BE2C (cell line): ENCODE measurements at regions not wholly inside any gene's neighbourhood (a gene's known extent, or its start where the extent isn't known, plus 50 kb on each side); places are given as distances from the start of the nearest gene placed in this dataset.

Experiments
- DNase-seq: peaks from one replicate; pipeline ENCODE4 v3.0.0-alpha.2; 2020
- H3K27me3 ChIP-seq: fragments of 250-450 bp; sonication (Bioruptor Pico); 2 replicates; pipeline ENCODE4 v1.5.1; 2020; ENCODE audit warnings: mild to moderate bottlenecking
- H3K36me3 ChIP-seq: fragments of 250-450 bp; sonication (Bioruptor Pico); 2 replicates; pipeline ENCODE4 v1.5.1; 2020; ENCODE audit warnings: mild to moderate bottlenecking
- H3K4me1 ChIP-seq: fragments of 250-450 bp; sonication (Bioruptor Pico); 2 replicates; pipeline ENCODE4 v1.5.1; 2020
- H3K4me3 ChIP-seq: 2 replicates; pipeline ENCODE4 v1.5.1; 2011; ENCODE audit warnings: low read depth, low read length
- H3K9me3 ChIP-seq: fragments of 250-450 bp; sonication (Bioruptor Pico); 2 replicates; pipeline ENCODE4 v1.5.1; 2020
- CTCF ChIP-seq: IDR thresholded peaks from 2 replicates; pipeline ENCODE4 v1.5.1; 2012; ENCODE audit warnings: mild to moderate bottlenecking, low read depth, low read length

- H3K4me3 ChIP-seq: no peak overlapping the region
- no peak for TF ChIP-seq CTCF
- H3K27me3 ChIP-seq: no peaks in the 10 kb centered on the region
- H3K9me3 ChIP-seq: no peaks in the 10 kb centered on the region; the same call in 1 of the 2 replicates
- H3K36me3 ChIP-seq: no peaks in the 10 kb centered on the region
- no peak for DNase-seq
- no peaks in the 10 kb centered on the region for H3K4me1 ChIP-seq
These were observed 1329.3 kb downstream of the TBC1D22A start for GRCh38 chr22:48091656-48092223.

GRCh38 chr22:48091060-48091650, 1328.7 kb downstream of the TBC1D22A start:
- no peaks in the 10 kb centered on the region for H3K27me3 ChIP-seq
- DNase-seq: no peak
- no peaks in the 10 kb centered on the region for H3K36me3 ChIP-seq
- no peak for TF ChIP-seq CTCF
- no peaks in the 10 kb centered on the region for H3K4me1 ChIP-seq
- no peak overlapping the region for H3K4me3 ChIP-seq
- H3K9me3 ChIP-seq: no peaks in the 10 kb centered on the region; the same call in 1 of the 2 replicates

GRCh38 chr22:48090332-48090672, 1327.9 kb downstream of the TBC1D22A start:
- no peak for TF ChIP-seq CTCF
- no peaks in the 10 kb centered on the region for H3K4me1 ChIP-seq
- no peaks in the 10 kb centered on the region for H3K27me3 ChIP-seq
- no peak for DNase-seq
- H3K4me3 ChIP-seq: no peak overlapping the region
- no peaks in the 10 kb centered on the region for H3K36me3 ChIP-seq
- no peaks in the 10 kb centered on the region; the same call in 1 of the 2 replicates for H3K9me3 ChIP-seq

- no peak for DNase-seq
- H3K4me1 ChIP-seq: no peaks in the 10 kb centered on the region
These were observed 1327.3 kb downstream of the TBC1D22A start for GRCh38 chr22:48089601-48090331.

GRCh38 chr22:48088926-48089536, 1326.6 kb downstream of the TBC1D22A start:
- no peak for DNase-seq
- Histone ChIP-seq H3K4me3 (no peak overlapping the region), H3K27me3 (no peaks in the 10 kb centered on the region), H3K4me1 (no peaks in the 10 kb centered on the region), H3K9me3 (no peaks in the 10 kb centered on the region; the same call in 1 of the 2 replicates), H3K36me3 (no peaks in the 10 kb centered on the region)
- TF ChIP-seq CTCF: no peak

More at GRCh38 chr22:48089601-48090331, 1327.3 kb downstream of the TBC1D22A start:
- no peak overlapping the region for H3K4me3 ChIP-seq
- H3K9me3 ChIP-seq: no peaks in the 10 kb centered on the region; the same call in 1 of the 2 replicates
- no peak for TF ChIP-seq CTCF
- H3K27me3 ChIP-seq: no peaks in the 10 kb centered on the region
- no peaks in the 10 kb centered on the region for H3K36me3 ChIP-seq
